ENCODE measurements at regions not wholly inside any gene's neighbourhood (a gene's known extent, or its start where the extent isn't known, plus 50 kb on each side); places are given as distances from the start of the nearest gene placed in this dataset.

DNA sequence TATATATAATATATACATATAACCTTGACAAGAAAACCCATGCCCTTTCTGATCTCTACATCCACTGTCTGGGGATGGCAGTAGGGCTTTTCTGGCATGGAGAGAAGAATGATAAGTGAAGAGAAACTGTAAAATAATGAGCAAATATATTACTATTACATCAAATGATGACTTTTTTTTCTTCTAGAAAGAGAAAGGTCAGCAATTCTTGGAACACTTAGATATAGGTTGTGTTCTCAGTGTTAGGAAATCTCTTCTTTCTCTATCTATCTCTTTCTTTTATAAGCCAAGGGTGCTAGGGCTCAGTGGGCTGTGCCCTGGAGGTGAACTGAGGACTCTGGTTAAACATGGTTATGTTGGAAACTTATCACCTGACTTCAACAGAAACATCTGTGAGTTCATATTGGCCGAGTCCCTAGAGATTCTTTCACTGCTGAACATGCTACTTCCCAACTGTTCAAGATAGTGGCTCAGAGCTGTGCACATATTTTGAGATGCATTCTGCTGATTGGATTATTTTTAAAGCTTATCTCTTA is 265.1 kb downstream of the GBA3 start:
- Histone ChIP-seq H3K9me3 (ENCODE audit: low read depth, low read length) (no peaks in the 10 kb centered on the region), H3K4me3 (no peak overlapping the region), H3K27ac (no peak overlapping the region), H3K9ac (ENCODE audit: insufficient read length) (no peak overlapping the region), H3K36me3 (ENCODE audit: insufficient read depth, low read length) (no peaks in the 10 kb centered on the region)
- DNase-seq (ENCODE audit: low read depth, low spot score) = no peak
- no peak for TF ChIP-seq EZH2 (IDR thresholded peaks at IDR 0.05)
- no peak for TF ChIP-seq FOXP2 (optimal IDR thresholded peaks at IDR 0.05; ENCODE audit: control extremely low read depth, extremely low read length, insufficient read depth)
- TF ChIP-seq POLR2AphosphoS5 (IDR thresholded peaks at IDR 0.05; ENCODE audit: borderline replicate concordance, low read depth, low read length) = no peak

DNA sequence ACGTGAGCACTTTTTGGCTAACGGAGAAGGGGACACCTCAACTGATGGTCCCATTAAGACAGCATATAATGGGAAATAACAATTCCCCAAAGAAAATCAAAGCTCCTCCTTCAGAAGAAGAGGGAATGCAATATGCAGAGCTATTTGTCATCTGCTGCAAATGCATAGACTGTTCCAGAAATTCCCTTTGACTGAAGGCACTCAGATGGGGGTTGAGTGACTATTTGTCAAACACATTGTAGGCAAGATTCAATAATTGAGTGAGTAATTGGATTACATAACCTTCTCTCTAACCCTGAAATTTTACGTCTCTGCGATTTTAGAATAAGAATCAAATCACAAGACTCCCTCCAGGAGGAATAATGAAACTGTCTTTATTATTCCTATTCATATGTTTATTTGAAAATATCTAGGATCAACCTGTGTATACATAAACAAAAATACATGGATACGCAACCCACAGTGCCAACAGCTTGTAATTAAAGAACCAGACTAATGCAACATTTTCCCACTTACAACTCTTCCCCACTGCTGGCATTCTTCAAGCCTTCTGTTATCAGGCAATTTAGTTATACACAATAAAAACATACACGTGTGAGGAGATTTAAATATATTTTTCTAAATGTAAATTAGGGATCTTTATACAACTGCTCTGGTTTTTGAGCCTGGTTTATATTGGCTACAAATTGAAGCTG is 256.6 kb downstream of the GBA3 start:
- TF ChIP-seq EZH2 (IDR thresholded peaks at IDR 0.05) = no peak
- TF ChIP-seq FOXP2 (optimal IDR thresholded peaks at IDR 0.05; ENCODE audit: control extremely low read depth, extremely low read length, insufficient read depth) = no peak
- TF ChIP-seq POLR2AphosphoS5 (IDR thresholded peaks at IDR 0.05; ENCODE audit: borderline replicate concordance, low read depth, low read length) = no peak
- no peak overlapping the region for H3K9ac ChIP-seq (ENCODE audit: insufficient read length)
- DNase-seq (ENCODE audit: low read depth, low spot score) = no peak
- H3K4me3 ChIP-seq = no peak overlapping the region
- H3K36me3 ChIP-seq (ENCODE audit: insufficient read depth, low read length) = no peaks in the 10 kb centered on the region
- H3K9me3 ChIP-seq (ENCODE audit: low read depth, low read length) = no peaks in the 10 kb centered on the region
- no peak overlapping the region for H3K27ac ChIP-seq

DNA sequence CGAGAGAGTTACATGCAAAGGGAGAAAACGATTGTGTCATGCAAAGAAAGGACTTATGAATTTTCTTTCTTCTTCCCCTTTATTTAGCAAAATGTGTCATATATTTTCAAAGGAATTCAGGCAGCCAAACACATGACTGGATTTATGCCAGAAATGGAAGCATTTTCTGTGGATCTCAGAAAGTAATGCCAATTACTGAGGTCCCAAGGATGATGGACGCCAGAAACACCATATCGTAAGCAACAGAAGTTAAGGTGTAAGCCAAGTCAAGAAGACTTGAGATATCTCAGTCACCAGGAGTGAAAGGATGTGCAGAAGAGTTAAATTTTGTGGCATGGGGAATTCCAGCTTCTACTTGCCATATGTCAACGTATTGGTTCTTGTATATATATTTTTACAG is 255.1 kb downstream of the GBA3 start:
- no peak for TF ChIP-seq EZH2 (IDR thresholded peaks at IDR 0.05)
- TF ChIP-seq POLR2AphosphoS5 (IDR thresholded peaks at IDR 0.05; ENCODE audit: borderline replicate concordance, low read depth, low read length) = no peak

DNA sequence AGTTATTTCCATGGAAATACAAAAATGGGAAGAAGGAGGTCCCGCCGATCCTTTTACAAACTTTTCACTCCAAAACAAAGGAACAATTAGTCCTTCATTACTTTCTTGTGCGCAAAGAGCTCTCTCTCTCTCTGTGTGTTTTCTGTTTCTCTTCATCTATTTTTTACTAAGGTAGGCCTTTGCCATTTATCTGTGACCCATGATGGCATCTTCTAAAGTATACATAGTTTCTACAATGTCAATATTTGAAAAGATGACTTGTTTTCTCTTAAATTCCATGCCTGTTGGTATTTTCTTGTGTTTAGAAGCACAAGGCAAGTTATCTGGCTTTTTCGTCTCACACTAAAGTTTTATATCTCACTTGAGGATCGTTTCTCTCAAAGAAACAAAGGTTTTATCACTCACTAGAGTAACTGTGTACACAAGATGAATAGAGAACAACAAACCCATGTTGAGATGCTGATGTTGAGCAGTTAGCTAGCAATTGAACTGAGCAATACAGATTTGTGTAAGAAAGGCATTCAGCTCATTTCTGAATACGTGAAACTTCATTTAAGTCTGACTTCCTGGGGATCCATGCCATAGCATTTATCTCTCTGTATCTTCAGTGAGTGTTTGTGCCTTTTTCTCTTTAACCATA is 250.3 kb downstream of the GBA3 start:
- Histone ChIP-seq H3K27ac (no peak overlapping the region), H3K4me3 (no peak overlapping the region)
- TF ChIP-seq FOXP2 (optimal IDR thresholded peaks at IDR 0.05; ENCODE audit: control extremely low read depth, extremely low read length, insufficient read depth) (no peak), EZH2 (IDR thresholded peaks at IDR 0.05) (no peak), POLR2AphosphoS5 (IDR thresholded peaks at IDR 0.05; ENCODE audit: borderline replicate concordance, low read depth, low read length) (no peak)

More for the DNA sequence above, 255.1 kb downstream of the GBA3 start:
- Histone ChIP-seq H3K4me3 (no peak overlapping the region), H3K9me3 (ENCODE audit: low read depth, low read length) (no peaks in the 10 kb centered on the region), H3K36me3 (ENCODE audit: insufficient read depth, low read length) (no peaks in the 10 kb centered on the region), H3K9ac (ENCODE audit: insufficient read length) (no peak overlapping the region), H3K27ac (no peak overlapping the region)
- DNase-seq (ENCODE audit: low read depth, low spot score) = no peak

DNA sequence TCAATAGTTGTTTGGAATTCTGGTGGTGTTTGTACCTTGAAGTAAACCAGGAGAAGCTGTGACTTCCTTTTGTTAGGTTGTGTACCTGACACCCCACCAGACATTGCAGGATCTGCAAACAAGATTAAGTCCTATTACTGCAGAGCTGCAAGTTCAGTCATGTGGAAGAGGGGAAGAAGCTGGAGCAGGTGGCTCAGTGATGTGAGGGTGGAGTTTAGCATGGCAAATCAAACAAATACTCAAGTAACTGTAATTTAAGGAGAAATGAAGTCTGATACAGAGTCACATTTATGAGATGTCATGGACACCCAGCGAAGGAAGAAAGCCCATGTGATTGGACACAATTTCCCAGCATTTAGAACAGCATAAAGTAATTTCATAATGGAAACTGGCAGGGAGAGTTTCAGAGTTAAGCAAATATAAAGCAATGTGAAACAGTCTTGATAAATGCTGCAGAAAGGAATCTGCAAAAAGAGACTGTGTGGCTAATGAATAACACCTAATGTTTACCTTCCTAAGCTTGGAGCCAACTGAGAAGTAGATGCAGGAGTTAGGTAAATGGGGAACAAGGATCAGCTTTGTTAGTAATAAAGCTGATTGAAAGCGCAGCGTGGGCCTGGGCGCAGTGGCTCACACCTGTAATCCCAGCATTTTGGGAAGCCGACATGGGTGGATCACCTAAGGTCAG is 249.1 kb downstream of the GBA3 start:
- Histone ChIP-seq H3K9me3 (ENCODE audit: low read depth, low read length) (no peaks in the 10 kb centered on the region), H3K4me3 (no peak overlapping the region), H3K36me3 (ENCODE audit: insufficient read depth, low read length) (no peaks in the 10 kb centered on the region), H3K27ac (no peak overlapping the region), H3K9ac (ENCODE audit: insufficient read length) (no peak overlapping the region)
- DNase-seq (ENCODE audit: low read depth, low spot score) = no peak
- TF ChIP-seq POLR2AphosphoS5 (IDR thresholded peaks at IDR 0.05; ENCODE audit: borderline replicate concordance, low read depth, low read length) (no peak), FOXP2 (optimal IDR thresholded peaks at IDR 0.05; ENCODE audit: control extremely low read depth, extremely low read length, insufficient read depth) (no peak), EZH2 (IDR thresholded peaks at IDR 0.05) (no peak)

More for the DNA sequence above, 250.3 kb downstream of the GBA3 start:
- no peaks in the 10 kb centered on the region for H3K9me3 ChIP-seq (ENCODE audit: low read depth, low read length)
- DNase-seq (ENCODE audit: low read depth, low spot score) = no peak
- H3K36me3 ChIP-seq (ENCODE audit: insufficient read depth, low read length) = no peaks in the 10 kb centered on the region
- H3K9ac ChIP-seq (ENCODE audit: insufficient read length) = no peak overlapping the region

DNA sequence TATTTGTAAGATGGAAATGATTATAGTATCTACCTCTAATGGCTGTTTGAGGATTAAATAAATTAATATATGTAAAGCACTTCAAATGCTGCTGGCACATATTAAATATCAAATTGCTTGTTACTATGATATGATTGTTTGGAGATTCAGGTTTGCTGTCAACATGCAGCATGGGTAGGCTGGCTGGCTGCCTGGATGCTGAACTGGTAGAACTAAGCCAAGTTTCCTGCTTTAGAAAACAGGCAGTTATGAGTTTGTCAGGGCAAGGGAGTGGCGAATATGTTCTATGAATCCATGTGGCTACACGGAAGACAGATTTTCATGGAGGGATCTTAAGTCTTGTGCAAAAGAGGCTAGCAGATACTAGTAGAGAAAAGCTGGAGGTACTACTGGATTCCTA is 239.6 kb downstream of the GBA3 start:
- H3K4me3 ChIP-seq = no peak overlapping the region
- TF ChIP-seq POLR2AphosphoS5 (IDR thresholded peaks at IDR 0.05; ENCODE audit: borderline replicate concordance, low read depth, low read length) (no peak), FOXP2 (optimal IDR thresholded peaks at IDR 0.05; ENCODE audit: control extremely low read depth, extremely low read length, insufficient read depth) (no peak), EZH2 (IDR thresholded peaks at IDR 0.05) (no peak)
- no peaks in the 10 kb centered on the region for H3K36me3 ChIP-seq (ENCODE audit: insufficient read depth, low read length)
- H3K9ac ChIP-seq (ENCODE audit: insufficient read length) = no peak overlapping the region
- DNase-seq (ENCODE audit: low read depth, low spot score) = no peak
- H3K27ac ChIP-seq = no peak overlapping the region
- H3K9me3 ChIP-seq (ENCODE audit: low read depth, low read length) = no peaks in the 10 kb centered on the region

DNA sequence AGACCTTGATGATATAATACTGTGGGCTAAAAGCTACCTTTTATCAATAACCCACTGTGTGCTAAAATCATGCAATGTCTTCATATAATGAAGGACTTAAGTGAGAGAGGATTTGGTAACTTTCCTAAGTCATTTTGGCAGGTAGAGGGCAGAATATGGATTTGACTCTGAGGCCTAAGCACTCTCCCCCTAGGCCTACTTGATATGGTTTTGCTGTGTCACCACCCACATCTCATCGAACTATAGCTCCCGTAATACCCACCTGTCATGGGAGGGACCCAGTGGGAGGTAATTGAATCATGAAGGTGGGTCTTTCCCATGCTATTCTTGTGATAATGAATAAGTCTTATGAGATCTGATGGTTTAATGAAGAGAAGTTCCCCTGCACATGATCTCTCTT is 229.7 kb downstream of the GBA3 start:
- Histone ChIP-seq H3K27ac (no peak overlapping the region), H3K9ac (ENCODE audit: insufficient read length) (no peak overlapping the region), H3K36me3 (ENCODE audit: insufficient read depth, low read length) (no peaks in the 10 kb centered on the region), H3K9me3 (ENCODE audit: low read depth, low read length) (no peaks in the 10 kb centered on the region), H3K4me3 (no peak overlapping the region)
- no peak for TF ChIP-seq EZH2 (IDR thresholded peaks at IDR 0.05)
- no peak for TF ChIP-seq POLR2AphosphoS5 (IDR thresholded peaks at IDR 0.05; ENCODE audit: borderline replicate concordance, low read depth, low read length)
- TF ChIP-seq FOXP2 (optimal IDR thresholded peaks at IDR 0.05; ENCODE audit: control extremely low read depth, extremely low read length, insufficient read depth) = no peak
- no peak for DNase-seq (ENCODE audit: low read depth, low spot score)

DNA sequence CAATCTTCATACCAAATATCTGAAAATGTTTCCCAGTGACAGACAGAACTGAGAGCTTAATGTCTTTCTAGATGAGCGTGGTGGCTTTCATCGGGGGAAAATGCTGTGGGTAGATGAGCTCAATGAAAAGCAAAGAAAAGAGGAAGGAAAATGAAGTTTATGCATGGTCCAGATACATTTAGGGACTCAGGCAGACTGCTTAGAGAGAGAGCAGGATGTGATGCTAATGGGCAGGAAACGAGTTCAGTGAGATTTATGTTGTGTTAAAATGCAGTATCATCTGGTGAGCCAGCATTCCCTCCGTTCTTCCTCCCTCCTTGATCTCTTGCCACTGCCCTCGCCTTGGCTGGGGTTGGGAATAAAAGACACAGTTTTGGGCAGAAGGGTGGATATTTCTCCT is 229.2 kb downstream of the GBA3 start:
- H3K27ac ChIP-seq = no peak overlapping the region
- no peak overlapping the region for H3K9ac ChIP-seq (ENCODE audit: insufficient read length)
- no peak for DNase-seq (ENCODE audit: low read depth, low spot score)
- H3K9me3 ChIP-seq (ENCODE audit: low read depth, low read length) = no peaks in the 10 kb centered on the region
- no peak for TF ChIP-seq EZH2 (IDR thresholded peaks at IDR 0.05)
- no peak for TF ChIP-seq POLR2AphosphoS5 (IDR thresholded peaks at IDR 0.05; ENCODE audit: borderline replicate concordance, low read depth, low read length)
- TF ChIP-seq FOXP2 (optimal IDR thresholded peaks at IDR 0.05; ENCODE audit: control extremely low read depth, extremely low read length, insufficient read depth) = no peak
- H3K36me3 ChIP-seq (ENCODE audit: insufficient read depth, low read length) = no peaks in the 10 kb centered on the region
- H3K4me3 ChIP-seq = no peak overlapping the region
